GM18502 (cell line): ENCODE measurements at regions not wholly inside any gene's neighbourhood (a gene's known extent, or its start where the extent isn't known, plus 50 kb on each side); places are given as distances from the start of the nearest gene placed in this dataset.
"Not testable (repeated sequence)": the region's sequence is repeated elsewhere in the genome, so short reads cannot be mapped to it uniquely, and the experiment has no call there.

Source experiments
- ATAC-seq: cut with Tn5 transposase; IDR thresholded peaks from one replicate; pipeline ENCODE4 v1.9.1; 2021; ENCODE audit warnings: mild to moderate bottlenecking; ENCODE audit not compliant: unreplicated experiment, poor library complexity

DNA sequence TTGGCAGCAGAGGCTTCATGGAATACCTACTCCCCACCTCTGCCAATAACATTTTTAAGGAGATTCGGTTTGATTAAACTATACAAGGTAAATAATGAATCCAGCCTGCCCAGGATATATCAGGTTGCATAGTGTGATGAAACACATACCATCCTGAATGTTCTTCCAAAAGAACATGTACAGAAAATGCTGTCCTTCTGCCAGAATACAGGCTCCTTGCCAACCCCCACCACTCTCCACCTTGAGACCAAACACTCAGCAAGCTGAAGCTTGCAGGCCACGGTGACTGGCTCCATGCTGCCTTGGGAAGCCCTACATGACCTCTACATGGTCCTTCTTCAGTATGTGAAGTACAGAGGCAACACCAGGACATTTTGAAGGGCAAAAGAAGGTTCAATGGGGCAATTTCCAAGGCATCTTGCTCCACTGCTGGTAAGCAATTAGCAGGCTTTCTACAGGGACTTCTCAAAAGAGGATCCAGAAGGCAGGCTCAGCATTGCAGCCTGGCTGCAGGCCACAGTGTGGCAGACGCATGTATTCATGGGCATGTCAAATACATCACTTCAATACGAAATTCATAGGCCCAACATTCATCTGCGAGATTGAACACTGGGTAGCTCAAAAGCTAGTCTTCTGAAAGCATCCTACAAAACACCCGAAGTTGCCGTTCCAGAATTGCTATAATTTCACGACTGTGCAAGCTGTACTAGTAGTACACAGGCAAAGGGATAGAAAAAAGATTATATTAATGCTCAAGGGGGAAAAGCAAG, 62.4 kb upstream of the SERP2 start:
- no peak for ATAC-seq

DNA sequence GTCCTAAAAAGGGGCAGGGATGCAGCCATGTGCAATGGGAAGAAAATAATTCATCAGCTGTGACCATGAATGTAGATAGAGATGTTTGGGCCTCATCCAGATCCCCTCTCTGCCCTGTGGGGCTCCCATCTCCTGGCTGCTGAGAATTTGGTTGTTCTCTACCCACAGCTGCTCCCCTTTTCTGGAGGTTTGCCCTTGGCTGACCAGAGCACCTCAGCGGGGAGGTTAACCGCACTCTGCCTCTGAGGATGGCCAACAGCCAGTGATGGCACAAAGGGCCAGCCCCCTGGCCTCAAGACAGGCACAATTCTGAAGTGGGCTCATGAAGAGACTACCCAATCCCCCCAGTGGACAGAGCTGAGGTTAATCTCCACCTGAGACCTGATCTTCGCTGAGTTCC, 61.5 kb upstream of the SERP2 start:
- no peak for ATAC-seq

DNA sequence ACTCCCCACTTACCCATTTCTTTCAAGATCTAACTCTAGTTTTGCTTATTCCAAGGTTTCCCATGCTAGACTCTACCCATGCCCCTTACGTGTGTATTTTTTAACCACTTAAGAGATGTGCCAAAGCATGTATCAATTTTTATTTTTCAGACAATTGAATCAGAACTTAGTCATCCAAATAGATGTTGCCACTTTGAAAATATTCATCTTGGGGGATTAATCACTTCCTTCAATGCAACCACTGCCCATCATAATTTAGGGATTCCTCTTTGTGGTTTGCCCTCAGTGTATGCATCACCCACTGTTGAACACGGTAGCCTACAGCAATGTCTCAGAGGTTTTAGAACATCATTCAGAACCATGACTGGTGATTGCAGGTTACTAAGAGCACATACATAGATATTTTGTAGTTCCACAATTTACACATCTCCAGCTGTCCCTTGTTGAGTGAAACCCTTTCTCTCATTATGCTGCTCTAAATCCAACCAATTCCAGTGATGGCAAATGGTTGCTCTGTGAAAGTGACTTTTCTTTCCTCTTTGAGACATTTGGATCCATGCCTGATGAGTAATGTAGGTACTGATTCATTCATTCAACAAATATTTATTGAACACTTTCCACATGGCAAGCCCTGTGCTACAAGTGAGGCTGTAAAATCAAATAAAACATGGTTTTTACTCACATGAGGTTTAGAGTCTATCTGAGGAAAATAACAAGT, 60.6 kb upstream of the SERP2 start:
- ATAC-seq = no peak

DNA sequence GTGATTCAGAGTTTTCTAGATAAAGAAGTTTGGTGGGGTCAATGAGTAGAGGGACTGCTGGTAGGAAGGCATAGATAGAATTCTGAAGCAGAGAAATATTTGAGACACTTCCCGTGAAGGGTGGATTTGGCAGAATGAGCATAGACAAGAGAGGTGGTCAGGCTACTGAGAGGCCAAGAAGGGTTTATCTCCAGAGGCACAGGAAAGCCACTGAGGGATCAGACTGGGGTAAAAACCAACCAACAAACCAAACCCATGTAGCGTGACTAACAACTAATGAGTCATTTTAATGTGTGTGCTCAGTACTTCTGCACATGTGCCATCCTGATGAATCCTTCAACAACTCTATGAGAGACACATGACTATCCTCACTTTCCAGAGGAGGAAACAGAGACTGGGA, 60.0 kb upstream of the SERP2 start:
- ATAC-seq = no peak

DNA sequence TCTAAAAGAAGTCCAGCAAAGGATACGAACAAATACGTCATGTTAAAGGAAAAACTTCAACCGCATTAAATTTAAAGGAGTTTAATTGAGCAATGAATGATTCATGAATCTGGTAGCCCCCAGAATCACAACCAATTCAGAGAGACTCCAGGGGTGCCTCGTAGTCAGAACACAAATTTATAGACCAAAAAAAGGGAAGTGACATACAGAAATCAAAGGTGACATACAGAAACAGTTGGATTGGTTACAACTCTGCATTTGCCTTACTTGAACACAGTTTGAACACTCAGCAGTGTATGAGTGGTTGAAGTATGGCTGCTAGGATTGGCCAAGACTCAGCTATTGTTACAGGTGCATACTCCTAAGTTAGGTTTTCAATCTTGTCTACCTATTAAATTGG, 59.5 kb upstream of the SERP2 start:
- not testable (repeated sequence) for ATAC-seq

DNA sequence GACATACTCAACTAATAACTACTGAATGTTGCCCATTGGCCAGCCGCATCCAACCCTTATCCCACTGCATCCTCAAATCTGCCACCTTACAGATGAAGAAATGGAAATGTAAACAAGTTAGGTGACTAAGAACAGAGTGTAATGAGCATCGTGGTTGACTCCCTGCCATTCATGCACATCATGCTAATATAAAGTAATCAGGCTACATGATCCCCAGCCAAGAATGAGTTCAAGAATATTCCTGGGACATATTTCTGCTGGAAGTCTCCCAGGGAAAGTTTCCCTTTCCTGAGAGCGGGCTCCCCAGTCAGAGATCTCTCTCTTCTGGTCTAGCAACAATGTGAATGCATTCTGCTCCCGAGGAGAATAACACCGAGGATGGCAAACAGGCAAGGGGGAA, 55.9 kb upstream of the SERP2 start:
- no peak for ATAC-seq

DNA sequence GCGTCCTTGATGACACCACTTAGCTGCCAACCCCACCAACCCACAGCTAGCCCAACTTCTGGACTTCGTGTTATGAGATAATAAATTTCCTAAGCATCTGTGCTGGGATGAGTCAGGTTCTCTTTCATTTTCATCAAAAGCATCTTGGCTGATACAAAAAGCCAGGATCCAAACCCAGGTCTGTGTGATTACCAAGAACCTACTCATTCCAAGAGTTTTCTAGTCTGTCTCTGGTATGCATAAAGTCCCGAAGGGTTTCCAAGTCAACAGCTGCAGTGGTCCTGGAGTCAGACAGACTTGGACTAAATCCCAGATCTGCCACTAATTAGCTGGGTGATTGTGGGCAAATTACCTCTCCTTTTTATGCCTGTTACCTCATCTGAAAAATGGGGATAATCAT, 55.5 kb upstream of the SERP2 start:
- no peak for ATAC-seq

DNA sequence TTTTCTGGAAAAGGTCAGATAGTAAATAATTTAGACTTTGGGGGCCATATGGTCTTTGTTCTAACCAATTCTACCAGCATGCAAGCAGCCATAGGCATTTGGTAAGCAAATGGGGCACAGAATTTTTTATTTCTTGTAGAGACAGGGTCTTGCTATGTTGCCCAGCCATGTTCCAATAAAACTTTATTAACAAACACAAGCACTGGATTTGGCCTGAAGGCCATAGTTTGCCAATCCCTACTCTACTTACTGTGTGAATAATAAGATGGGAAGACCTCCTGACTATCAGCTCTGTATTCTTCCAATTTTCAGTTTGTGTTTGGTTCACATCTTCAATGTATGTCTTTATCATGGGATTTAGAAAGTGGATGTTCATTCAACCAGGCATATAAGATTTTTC, 53.0 kb upstream of the SERP2 start:
- ATAC-seq = no peak

DNA sequence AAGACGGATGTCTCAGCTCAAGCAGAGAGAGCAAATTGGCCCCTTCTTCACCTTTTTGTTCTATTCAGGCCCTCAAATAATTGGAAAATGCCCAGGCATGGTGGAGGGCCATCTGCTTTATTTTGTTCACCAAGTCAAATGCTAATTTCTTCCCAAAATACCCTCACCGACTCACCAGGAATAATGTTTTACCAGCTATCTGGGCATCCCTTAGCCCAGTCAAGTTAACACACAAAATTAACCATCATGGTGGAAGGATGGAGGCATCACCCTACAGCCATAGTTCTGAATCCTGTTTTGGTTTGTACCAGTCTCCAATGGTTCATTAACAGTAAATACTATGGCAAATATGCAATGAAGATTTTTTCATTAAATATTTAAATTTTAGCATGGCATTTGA, 51.7 kb upstream of the SERP2 start:
- no peak for ATAC-seq

DNA sequence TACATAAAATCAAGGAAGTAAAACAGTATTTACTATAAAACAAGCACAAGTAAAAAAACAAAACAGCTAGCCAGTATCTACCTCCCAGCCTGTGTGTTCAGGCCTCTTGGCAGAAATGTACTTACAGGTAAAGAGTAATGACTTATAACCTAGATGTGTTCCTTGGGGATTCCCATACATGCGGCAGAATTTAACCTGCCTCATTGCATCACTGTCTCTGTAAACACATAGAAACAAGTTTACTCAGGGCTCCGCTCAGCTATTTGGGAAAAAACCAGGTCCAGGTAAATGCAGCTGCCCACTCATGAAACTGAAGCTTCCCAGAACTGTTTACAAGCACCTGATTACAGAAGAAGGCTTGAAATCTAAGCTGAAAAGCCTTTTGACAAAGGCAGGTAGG, 50.7 kb upstream of the SERP2 start:
- ATAC-seq = no peak

DNA sequence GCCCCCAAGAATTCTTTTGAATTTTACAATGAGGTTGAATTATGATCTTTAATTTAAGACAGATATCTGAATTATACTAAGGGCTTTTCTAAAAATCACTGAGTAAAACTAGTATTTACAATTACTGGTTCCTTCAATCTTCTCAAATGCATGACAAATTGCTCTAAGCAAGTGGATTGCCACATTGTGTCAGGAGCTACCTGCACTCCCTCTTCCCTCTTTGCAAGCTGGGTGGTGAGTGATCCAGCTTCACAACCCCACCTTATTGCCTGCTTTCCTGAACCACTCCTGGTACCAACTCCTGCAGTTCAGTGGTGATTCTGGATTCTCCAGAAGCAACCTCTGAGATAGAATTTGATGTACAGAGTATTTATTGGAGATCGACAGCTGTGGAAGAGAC, 49.9 kb upstream of the SERP2 start:
- no peak for ATAC-seq
